ENCODE measurements at regions not wholly inside any gene's neighbourhood (a gene's known extent, or its start where the extent isn't known, plus 50 kb on each side); places are given as distances from the start of the nearest gene placed in this dataset.
"Not testable (repeated sequence)": the region's sequence is repeated elsewhere in the genome, so short reads cannot be mapped to it uniquely, and the experiment has no call there.

DNA sequence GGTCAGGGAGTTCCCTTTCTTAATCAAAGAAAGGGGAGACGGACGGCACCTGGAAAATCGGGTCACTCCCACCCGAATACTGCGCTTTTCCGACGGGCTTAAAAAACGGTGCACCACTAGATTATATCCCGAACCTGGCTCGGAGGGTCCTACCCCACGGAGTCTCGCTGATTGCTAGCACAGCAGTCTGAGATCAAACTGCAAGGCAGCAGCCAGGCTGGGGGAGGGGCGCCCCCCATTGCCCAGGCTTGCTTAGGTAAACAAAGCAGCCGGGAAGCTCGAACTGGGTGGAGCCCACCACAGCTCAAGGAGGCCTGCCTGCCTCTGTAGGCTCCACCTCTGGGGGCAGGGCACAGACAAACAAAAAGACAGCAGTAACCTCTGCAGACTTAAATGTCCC lies 276.8 kb upstream of the FOXF1 start:
- TF ChIP-seq POLR2A (IDR thresholded peaks at IDR 0.05; ENCODE audit: extremely low read depth, insufficient read length): not testable (repeated sequence)
- TF ChIP-seq, protein P1, sequence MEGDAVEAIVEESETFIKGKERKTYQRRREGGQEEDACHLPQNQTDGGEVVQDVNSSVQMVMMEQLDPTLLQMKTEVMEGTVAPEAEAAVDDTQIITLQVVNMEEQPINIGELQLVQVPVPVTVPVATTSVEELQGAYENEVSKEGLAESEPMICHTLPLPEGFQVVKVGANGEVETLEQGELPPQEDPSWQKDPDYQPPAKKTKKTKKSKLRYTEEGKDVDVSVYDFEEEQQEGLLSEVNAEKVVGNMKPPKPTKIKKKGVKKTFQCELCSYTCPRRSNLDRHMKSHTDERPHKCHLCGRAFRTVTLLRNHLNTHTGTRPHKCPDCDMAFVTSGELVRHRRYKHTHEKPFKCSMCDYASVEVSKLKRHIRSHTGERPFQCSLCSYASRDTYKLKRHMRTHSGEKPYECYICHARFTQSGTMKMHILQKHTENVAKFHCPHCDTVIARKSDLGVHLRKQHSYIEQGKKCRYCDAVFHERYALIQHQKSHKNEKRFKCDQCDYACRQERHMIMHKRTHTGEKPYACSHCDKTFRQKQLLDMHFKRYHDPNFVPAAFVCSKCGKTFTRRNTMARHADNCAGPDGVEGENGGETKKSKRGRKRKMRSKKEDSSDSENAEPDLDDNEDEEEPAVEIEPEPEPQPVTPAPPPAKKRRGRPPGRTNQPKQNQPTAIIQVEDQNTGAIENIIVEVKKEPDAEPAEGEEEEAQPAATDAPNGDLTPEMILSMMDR (IDR thresholded peaks at IDR 0.05; ENCODE audit: low read depth, low read length): not testable (repeated sequence)
